ENCODE measurements at regions not wholly inside any gene's neighbourhood (a gene's known extent, or its start where the extent isn't known, plus 50 kb on each side); places are given as distances from the start of the nearest gene placed in this dataset.

DNA sequence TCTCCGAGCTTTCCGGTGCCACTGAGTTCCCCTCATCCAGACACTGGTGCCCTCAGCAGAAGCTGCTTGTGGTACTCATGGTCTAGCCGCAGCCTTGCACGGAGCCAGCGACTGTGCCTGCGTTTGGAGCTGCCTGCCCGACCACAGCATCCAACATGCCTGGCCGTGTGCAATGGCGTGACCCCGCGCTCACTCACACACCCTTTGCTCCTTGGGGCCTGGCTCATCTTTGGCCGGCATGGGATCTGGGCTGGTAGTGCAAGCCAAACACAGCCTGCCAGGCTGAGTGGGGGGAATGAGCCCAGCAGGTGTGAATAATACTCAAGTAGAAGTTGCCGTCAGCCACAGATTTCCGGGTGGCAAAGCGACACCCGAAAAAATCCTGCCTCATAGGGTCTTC lies 1178.7 kb upstream of the GBE1 start:
- DNase-seq (ENCODE audit: low read depth): no peak

- no peak for DNase-seq (ENCODE audit: low read depth)
Observed at GRCh38 chr3:82939491-82940097, 1178.1 kb upstream of the GBE1 start.

DNA sequence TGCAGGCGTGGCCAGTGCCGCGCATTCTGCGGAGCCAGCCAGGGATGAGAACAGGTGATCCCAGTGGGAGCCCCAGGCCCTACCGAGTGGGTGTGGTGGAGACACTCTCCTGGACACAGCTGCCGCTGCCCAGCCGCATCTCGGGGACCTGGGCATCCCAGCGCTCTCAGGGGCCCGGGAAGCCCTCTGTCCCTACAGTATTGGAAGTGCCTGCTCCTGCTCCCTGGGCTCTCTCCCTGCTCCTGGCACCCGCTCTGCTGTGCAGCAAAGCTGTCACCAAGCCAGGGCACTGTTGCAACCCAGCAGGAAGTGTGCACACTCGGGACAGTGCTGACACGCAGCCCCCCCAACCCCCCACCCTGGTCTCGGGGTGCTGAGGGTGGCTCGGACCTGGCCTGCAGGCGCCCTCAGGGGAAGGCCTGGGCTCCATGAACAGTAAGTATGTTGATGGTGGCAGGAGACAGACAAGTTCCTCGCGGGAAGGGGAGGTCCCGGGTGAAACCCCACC lies 1177.4 kb upstream of the GBE1 start:
- DNase-seq (ENCODE audit: low read depth): no peak

DNA sequence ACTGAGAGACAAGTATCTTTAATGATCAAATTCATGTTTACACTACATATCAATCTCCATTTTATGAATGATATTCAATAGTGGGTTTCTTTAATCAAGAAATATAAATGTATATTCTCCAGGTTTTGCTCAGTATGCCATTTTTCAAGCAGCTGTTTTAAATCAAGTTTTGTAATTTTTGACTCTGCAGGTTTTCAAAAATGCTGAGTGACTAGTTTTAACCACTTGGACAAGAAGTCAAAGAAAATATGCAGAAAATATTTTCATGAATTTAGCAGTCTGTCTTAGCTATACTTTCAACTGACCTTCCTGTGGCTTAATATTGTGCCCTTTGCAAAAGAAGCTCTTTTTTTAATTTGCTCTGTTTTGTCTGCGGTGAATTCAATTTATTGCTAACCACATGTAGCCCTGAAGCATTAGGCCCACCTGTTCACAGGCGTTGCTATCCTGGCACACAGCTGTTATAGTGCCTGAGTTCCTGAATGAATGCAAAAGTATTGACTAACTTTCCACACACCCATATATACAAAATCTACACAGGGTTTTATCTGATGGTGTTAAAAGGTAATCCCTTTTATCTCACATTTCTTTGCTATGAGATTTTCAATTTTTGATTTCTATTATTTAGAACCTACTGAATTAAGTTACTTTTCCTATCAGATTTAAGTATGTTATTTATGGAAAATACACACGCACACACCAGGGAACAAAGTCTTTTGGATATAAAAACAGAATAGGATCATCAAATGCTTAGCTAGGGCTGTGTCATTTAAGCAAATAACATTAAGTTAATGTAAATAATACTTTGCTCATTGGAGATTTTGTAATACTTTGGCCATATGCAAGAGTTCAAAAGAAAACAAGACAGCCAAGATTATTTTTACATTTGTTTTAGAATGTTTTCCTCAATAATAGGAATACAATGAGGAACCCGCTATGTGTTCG lies 1166.1 kb upstream of the GBE1 start:
- no peak for DNase-seq (ENCODE audit: low read depth)

DNA sequence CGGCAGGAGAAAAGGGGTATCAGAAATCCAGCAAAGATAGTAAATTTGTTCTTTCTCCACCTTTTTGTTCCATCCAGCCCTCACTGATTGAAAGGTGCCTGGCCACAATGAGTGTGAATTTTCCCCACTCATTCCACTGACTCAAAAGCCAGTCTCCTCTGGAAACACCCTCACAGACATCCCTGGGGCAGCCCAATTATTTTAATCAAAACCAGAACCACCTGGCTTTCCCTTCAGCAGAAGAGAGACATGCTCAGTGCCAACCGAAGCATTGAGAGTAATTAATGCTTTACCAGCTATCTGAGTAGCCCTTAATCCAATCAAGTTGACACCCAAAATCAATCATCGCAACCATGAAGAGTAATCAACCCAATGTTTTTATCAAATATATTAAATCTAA lies 1129.6 kb upstream of the GBE1 start:
- no peak for DNase-seq (ENCODE audit: low read depth)

- no peak for DNase-seq (ENCODE audit: low read depth)
Observed at GRCh38 chr3:82883072-82883471, 1121.6 kb upstream of the GBE1 start.

DNA sequence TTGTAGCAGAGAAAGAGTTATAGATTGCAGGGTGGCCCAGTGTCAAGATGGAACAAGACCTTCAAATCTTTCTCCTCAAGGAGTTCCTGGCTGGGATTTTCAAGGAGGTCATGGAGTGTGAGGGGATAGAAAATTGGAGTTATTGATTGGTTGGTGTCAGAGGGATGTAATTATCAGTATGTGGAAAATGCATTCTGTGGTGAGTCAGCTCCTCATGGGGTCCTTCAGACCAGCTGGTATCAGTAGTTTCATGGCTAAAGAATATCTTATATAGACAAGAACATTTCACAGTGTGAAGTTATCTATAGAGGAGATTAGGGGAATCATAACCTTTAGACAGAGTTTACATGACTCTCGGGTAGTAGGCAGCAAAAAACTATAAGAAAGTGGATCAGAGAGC lies 1114.0 kb upstream of the GBE1 start:
- no peak for DNase-seq (ENCODE audit: low read depth)

DNA sequence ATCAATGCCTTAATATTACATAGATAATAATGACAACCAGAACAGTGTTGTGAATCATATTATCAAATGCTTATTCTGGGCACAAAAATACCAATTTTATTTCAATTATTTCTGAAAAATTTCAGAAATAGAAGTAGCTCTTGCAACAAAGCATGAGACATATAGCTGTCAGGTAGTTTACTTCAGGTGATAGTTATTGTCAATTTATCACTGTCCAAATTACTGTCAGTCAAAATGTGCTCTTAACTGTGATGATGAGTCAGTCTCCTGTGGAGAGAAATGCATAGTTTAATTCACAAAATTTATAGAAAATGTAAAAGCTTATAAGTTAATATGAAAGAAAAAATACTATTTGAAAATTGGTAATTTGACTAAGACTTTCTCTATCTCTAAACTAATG lies 1078.4 kb upstream of the GBE1 start:
- DNase-seq (ENCODE audit: low read depth): no peak

DNA sequence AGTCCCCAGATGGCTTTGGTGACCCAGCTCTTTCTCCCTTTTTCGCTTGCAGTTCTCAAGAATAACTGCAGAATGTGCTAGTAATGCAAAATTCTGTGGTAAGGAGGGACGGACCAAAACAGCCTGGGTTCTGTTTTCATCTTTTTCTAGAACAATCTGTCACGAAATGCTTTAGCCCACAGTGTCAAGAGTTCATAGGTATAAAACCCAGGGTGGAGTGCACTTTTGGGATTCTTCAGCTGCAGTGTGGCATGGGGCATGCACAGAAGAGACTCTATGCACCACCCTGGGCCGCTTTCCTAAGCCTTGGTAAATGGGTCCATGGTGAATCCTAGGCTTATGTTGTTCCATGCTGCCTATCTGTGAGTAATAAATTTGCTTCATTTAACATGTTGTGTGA lies 1072.7 kb upstream of the GBE1 start:
- no peak for DNase-seq (ENCODE audit: low read depth)

DNA sequence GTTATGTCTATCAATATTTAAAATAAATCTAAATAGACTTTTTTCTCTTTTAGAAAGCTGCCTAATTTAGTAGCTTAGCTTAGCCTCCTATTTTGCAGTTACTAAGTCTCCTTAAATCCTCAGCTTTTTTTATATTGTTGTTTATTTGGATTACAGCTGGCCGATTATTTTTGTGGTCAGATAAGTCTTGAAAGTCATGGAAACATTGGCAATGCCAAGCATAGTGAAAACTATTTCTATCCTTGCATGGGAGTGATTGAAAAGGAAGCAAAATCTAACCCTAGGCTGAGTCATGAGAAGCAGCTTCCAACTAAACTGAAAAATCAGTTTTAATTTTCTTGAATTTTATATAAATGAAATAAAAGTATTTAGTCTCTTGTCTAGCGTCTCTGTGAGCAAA lies 1063.0 kb upstream of the GBE1 start:
- DNase-seq (ENCODE audit: low read depth): peak; percentile 37

GRCh38 chr3:82816086-82816485 lies 1054.6 kb upstream of the GBE1 start:
- DNase-seq (ENCODE audit: low read depth): no peak

- DNase-seq (ENCODE audit: low read depth): no peak
Observed at GRCh38 chr3:82815417-82816058, 1054.1 kb upstream of the GBE1 start.

DNA sequence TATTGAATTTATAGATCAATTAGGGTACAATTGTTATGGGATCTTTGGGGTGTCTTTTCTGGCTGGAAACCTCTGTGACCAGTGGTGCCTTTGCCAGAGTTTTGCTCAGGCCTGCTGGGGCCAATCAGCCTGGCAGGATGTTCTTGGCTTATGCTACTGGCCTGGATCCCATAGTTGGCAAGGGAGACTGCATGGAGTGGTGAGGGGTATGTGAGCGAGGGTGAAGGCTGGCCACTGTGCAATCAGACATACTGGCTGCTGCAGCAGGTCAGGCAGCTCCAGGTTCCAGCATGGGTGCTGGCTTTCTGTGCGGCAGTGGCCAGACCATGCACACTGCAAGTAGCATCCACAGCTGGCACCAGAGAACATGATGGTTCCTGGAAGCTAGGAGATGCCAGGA lies 1053.2 kb upstream of the GBE1 start:
- no peak for DNase-seq (ENCODE audit: low read depth)

DNA sequence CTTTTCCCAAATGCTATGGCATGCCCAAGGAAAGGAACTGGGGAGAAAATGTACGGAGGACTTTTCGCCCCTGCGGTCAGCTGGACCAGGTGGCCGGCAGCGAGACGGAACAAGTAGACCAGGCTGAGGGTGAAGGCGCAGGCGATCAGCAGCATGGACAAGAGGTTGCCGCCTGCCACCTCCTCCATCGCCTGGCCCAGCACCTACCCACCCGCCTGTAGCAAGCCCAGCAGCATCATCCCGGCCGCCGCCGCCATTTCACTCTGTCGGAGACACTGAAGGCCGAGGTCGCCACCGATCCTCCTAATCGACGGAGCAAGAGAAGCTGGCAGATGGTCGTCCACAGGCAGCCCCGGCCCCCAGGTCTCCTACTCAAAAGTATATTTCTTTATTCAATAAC lies 1046.3 kb upstream of the GBE1 start:
- no peak for DNase-seq (ENCODE audit: low read depth)

GRCh38 chr3:82802501-82802900 lies 1041.1 kb upstream of the GBE1 start:
- peak; percentile 11 for DNase-seq (ENCODE audit: low read depth)

GRCh38 chr3:82800248-82800647 lies 1038.8 kb upstream of the GBE1 start:
- DNase-seq (ENCODE audit: low read depth): no peak

GRCh38 chr3:82796765-82797164 lies 1035.3 kb upstream of the GBE1 start:
- DNase-seq (ENCODE audit: low read depth): no peak

- DNase-seq (ENCODE audit: low read depth): no peak
Observed at GRCh38 chr3:82791241-82791640, 1029.8 kb upstream of the GBE1 start.

GRCh38 chr3:82790307-82791097 lies 1029.1 kb upstream of the GBE1 start:
- no peak for DNase-seq (ENCODE audit: low read depth)

DNA sequence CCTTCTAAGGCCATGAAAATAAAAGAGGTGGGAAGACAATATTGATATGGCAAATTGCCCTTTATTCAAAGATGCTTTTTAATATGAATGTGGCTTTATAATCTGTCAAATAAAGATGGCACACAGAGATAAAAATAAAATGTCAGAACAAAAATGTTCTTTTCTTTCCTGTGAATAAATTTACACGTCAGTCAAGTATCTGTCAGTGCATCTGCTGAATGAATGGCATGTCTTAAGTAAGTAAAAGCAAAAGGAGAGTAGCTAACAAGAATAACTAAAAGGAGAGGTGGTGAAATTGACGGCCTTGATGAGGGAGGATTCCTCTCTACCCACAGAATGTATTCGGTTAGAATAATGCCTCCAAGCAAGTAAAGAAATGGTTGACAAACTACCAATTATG lies 1021.7 kb upstream of the GBE1 start:
- no peak for DNase-seq (ENCODE audit: low read depth)

GRCh38 chr3:82773207-82773606 lies 1011.8 kb upstream of the GBE1 start:
- DNase-seq (ENCODE audit: low read depth): no peak

GRCh38 chr3:82764521-82764920 lies 1003.1 kb upstream of the GBE1 start:
- no peak for DNase-seq (ENCODE audit: low read depth)
